Right ventricle myocardium superior (tissue), 1 donor: ENCODE measurements at regions not wholly inside any gene's neighbourhood (a gene's known extent, or its start where the extent isn't known, plus 50 kb on each side); places are given as distances from the start of the nearest gene placed in this dataset.
"Not testable (repeated sequence)": the region's sequence is repeated elsewhere in the genome, so short reads cannot be mapped to it uniquely, and the experiment has no call there.

Experiments
- ATAC-seq: fragments of 200-7000 bp; cut with Tn5 transposase; one replicate; pipeline ENCODE4 v1.9.1; 2020; ENCODE audit warnings: mild to moderate bottlenecking; ENCODE audit not compliant: poor library complexity
- DNase-seq: peaks from one replicate; pipeline ENCODE4 v3.0.0-alpha.2; 2020
- intact Hi-C: fragments of 100-400 bp; cut with DNase I; formaldehyde crosslinking; loops from one replicate; pipeline ENCODE4 v1.11.2; 2022
- donor health status: DM: no; HTN: yes; CAD: no; lungs with severe emphysema.

- intact Hi-C loops, result no loop called here
- no peak for ATAC-seq
- no peak for DNase-seq
These were observed 898.8 kb downstream of the C4orf33 start for GRCh38 chr4:129994715-129995114.

- DNase-seq (no peak), ATAC-seq (no peak)
These were observed 902.6 kb downstream of the C4orf33 start for GRCh38 chr4:129998436-129999150.

GRCh38 chr4:129999156-129999555 lies 903.2 kb downstream of the C4orf33 start:
- intact Hi-C loops, result no loop called here
- no peak for DNase-seq
- ATAC-seq, result no peak

More at GRCh38 chr4:129998436-129999150, 902.6 kb downstream of the C4orf33 start:
- intact Hi-C loops, result no loop called here

GRCh38 chr4:130008461-130008860 lies 912.5 kb downstream of the C4orf33 start:
- ATAC-seq (no peak), DNase-seq (no peak)
- intact Hi-C loops, result no loop called here

- ATAC-seq, DNase-seq, intact Hi-C loops: not testable (repeated sequence)
These were observed 916.9 kb downstream of the C4orf33 start for GRCh38 chr4:130012806-130013205.

GRCh38 chr4:130021706-130022105 lies 925.8 kb downstream of the C4orf33 start:
- intact Hi-C loops, result no loop called here
- no peak for ATAC-seq

GRCh38 chr4:130023088-130023487 lies 927.1 kb downstream of the C4orf33 start:
- DNase-seq (no peak), ATAC-seq (no peak)
- intact Hi-C loops, result no loop called here

More at GRCh38 chr4:130021706-130022105, 925.8 kb downstream of the C4orf33 start:
- no peak for DNase-seq

GRCh38 chr4:130025701-130026100 lies 929.7 kb downstream of the C4orf33 start:
- intact Hi-C loops, result loop anchor here (5.0 kb wide), 1 partner anchor 48 kb away; no protein-coding TSS in a partner anchor
- DNase-seq (no peak), ATAC-seq (no peak)

- DNase-seq (no peak), ATAC-seq (no peak)
- intact Hi-C loops, result loop anchor here (5.0 kb wide), 1 partner anchor 49 kb away; no protein-coding TSS in a partner anchor
These were observed 930.2 kb downstream of the C4orf33 start for GRCh38 chr4:130026185-130026584.

- intact Hi-C loops, result loop anchor here (5.0 kb wide), 1 partner anchor 51 kb away; no protein-coding TSS in a partner anchor
- DNase-seq, result no peak
- ATAC-seq, result no peak
These were observed 932.0 kb downstream of the C4orf33 start for GRCh38 chr4:130027973-130028372.

GRCh38 chr4:130028552-130028951 lies 932.6 kb downstream of the C4orf33 start:
- DNase-seq, result no peak
- intact Hi-C loops, result loop anchor here (5.0 kb wide), 1 partner anchor 51 kb away; no protein-coding TSS in a partner anchor
- ATAC-seq, result no peak

- no peak for DNase-seq
- intact Hi-C loops, result loop anchor here (5.0 kb wide), 1 partner anchor 52 kb away; no protein-coding TSS in a partner anchor
- no peak for ATAC-seq
These were observed 933.5 kb downstream of the C4orf33 start for GRCh38 chr4:130029442-130029841.

GRCh38 chr4:130031858-130032257 lies 935.9 kb downstream of the C4orf33 start:
- intact Hi-C loops, result no loop called here
- DNase-seq (no peak), ATAC-seq (no peak)

- ATAC-seq, DNase-seq, intact Hi-C loops: not testable (repeated sequence)
These were observed 937.7 kb downstream of the C4orf33 start for GRCh38 chr4:130033657-130034056.

GRCh38 chr4:130034876-130035275 lies 938.9 kb downstream of the C4orf33 start:
- intact Hi-C loops, result no loop called here
- ATAC-seq (no peak), DNase-seq (no peak)

- intact Hi-C loops, result no loop called here
- ATAC-seq (no peak), DNase-seq (no peak)
These were observed 939.4 kb downstream of the C4orf33 start for GRCh38 chr4:130035391-130035790.

- ATAC-seq, intact Hi-C loops, DNase-seq: not testable (repeated sequence)
These were observed 941.9 kb downstream of the C4orf33 start for GRCh38 chr4:130037866-130038265.

GRCh38 chr4:130038540-130038939 lies 942.6 kb downstream of the C4orf33 start:
- ATAC-seq, intact Hi-C loops, DNase-seq: not testable (repeated sequence)

- intact Hi-C loops, result no loop called here
- ATAC-seq, result no peak
- no peak for DNase-seq
These were observed 947.8 kb downstream of the C4orf33 start for GRCh38 chr4:130043732-130044160.
